GM12891 (cell line): ENCODE measurements at regions not wholly inside any gene's neighbourhood (a gene's known extent, or its start where the extent isn't known, plus 50 kb on each side); places are given as distances from the start of the nearest gene placed in this dataset.

Experiments used
- DNase-seq: peaks from one replicate; pipeline ENCODE4 v3.0.0; 2011; ENCODE audit warnings: low spot score; ENCODE audit not compliant: insufficient read length
- FAIRE-seq: peaks from 2 replicates; lab custom pipeline; 2011; peaks lifted over from hg19 to GRCh38; lab: Jason Lieb, UNC
- PAX5 ChIP-seq: IDR thresholded peaks from 2 replicates; pipeline ENCODE4 v1.6.1; 2011; ENCODE audit warnings: low read length, moderate library complexity, mild to moderate bottlenecking; ENCODE audit not compliant: insufficient read depth, severe bottlenecking
- POLR2A ChIP-seq: IDR thresholded peaks from 2 replicates; pipeline ENCODE4 v1.6.1; 2011; ENCODE audit warnings: low read depth, low read length, control low read depth
- POLR2AphosphoS5 ChIP-seq: IDR thresholded peaks from 2 replicates; pipeline ENCODE4 v1.6.1; 2011; ENCODE audit warnings: low read depth, low read length, control low read depth
- POU2F2 ChIP-seq: IDR thresholded peaks from 2 replicates; pipeline ENCODE4 v1.6.1; 2011; ENCODE audit warnings: low read depth, mild to moderate bottlenecking, control low read depth, low read length, moderate library complexity
- SPI1 ChIP-seq: IDR thresholded peaks from 2 replicates; pipeline ENCODE4 v1.6.1; 2011; ENCODE audit warnings: low read depth, low read length, control low read depth
- TAF1 ChIP-seq: IDR thresholded peaks from 2 replicates; pipeline ENCODE4 v1.6.1; 2011; ENCODE audit warnings: low read depth, low read length, control low read depth

- peak; percentile 66 for FAIRE-seq
- no peak for DNase-seq
- TF ChIP-seq TAF1: no peak
- no peak for TF ChIP-seq PAX5
Measured at GRCh38 chr2:14747447-14747846, 114.9 kb downstream of the LRATD1 start.

- no peak for FAIRE-seq
Measured at GRCh38 chr2:14749884-14750283, 117.4 kb downstream of the LRATD1 start.

GRCh38 chr2:14750433-14750832 lies 117.9 kb downstream of the LRATD1 start:
- no peak for DNase-seq
- TF ChIP-seq POLR2A (no peak), PAX5 (no peak), POLR2AphosphoS5 (no peak), SPI1 (no peak), TAF1 (no peak), POU2F2 (no peak)
- no peak for FAIRE-seq

More at GRCh38 chr2:14749884-14750283, 117.4 kb downstream of the LRATD1 start:
- no peak for DNase-seq
- no peak for TF ChIP-seq PAX5
- TF ChIP-seq POLR2AphosphoS5: no peak
- no peak for TF ChIP-seq TAF1
- TF ChIP-seq POLR2A: no peak
- TF ChIP-seq POU2F2: no peak
- no peak for TF ChIP-seq SPI1

GRCh38 chr2:14751581-14751980 lies 119.1 kb downstream of the LRATD1 start:
- DNase-seq (no peak), FAIRE-seq (no peak)
- no peak for TF ChIP-seq POU2F2
- no peak for TF ChIP-seq POLR2A
- TF ChIP-seq TAF1: no peak
- TF ChIP-seq PAX5: no peak
- no peak for TF ChIP-seq POLR2AphosphoS5
- no peak for TF ChIP-seq SPI1

- FAIRE-seq (no peak), DNase-seq (no peak)
- TF ChIP-seq SPI1 (peak; percentile 74), POU2F2 (no peak), POLR2A (no peak)
Measured at GRCh38 chr2:14752295-14752694, 119.8 kb downstream of the LRATD1 start.

GRCh38 chr2:14756122-14756541 lies 123.6 kb downstream of the LRATD1 start:
- DNase-seq: no peak
- FAIRE-seq: no peak
- TF ChIP-seq SPI1 (no peak), POLR2AphosphoS5 (no peak), POLR2A (no peak), PAX5 (no peak), POU2F2 (no peak), TAF1 (no peak)

GRCh38 chr2:14756981-14757657 lies 124.6 kb downstream of the LRATD1 start:
- TF ChIP-seq PAX5: no peak
- no peak for TF ChIP-seq POLR2AphosphoS5
- TF ChIP-seq SPI1: no peak
- no peak for TF ChIP-seq POLR2A
- TF ChIP-seq POU2F2: no peak
- no peak for TF ChIP-seq TAF1
- DNase-seq (no peak), FAIRE-seq (no peak)

GRCh38 chr2:14759082-14759481 lies 126.6 kb downstream of the LRATD1 start:
- DNase-seq: no peak
- no peak for FAIRE-seq
- TF ChIP-seq SPI1: no peak
- TF ChIP-seq TAF1: no peak
- no peak for TF ChIP-seq PAX5
- TF ChIP-seq POLR2AphosphoS5: no peak
- no peak for TF ChIP-seq POU2F2
- TF ChIP-seq POLR2A: no peak

GRCh38 chr2:14760169-14760568 lies 127.7 kb downstream of the LRATD1 start:
- FAIRE-seq (no peak), DNase-seq (no peak)
- TF ChIP-seq PAX5 (no peak), POU2F2 (no peak), TAF1 (no peak), POLR2A (no peak), SPI1 (no peak), POLR2AphosphoS5 (no peak)

- FAIRE-seq: no peak
- DNase-seq: no peak
- TF ChIP-seq POLR2A: no peak
Measured at GRCh38 chr2:14761118-14761517, 128.6 kb downstream of the LRATD1 start.

GRCh38 chr2:14773696-14774095 lies 141.2 kb downstream of the LRATD1 start:
- DNase-seq (no peak), FAIRE-seq (no peak)
- TF ChIP-seq POLR2AphosphoS5: no peak
- TF ChIP-seq TAF1: no peak
- TF ChIP-seq POLR2A: no peak
- no peak for TF ChIP-seq SPI1
- TF ChIP-seq POU2F2: no peak
- no peak for TF ChIP-seq PAX5
